ENCODE measurements at regions not wholly inside any gene's neighbourhood (a gene's known extent, or its start where the extent isn't known, plus 50 kb on each side); places are given as distances from the start of the nearest gene placed in this dataset.
A peak's percentile ranks its signal among the peaks of the same experiment; 100 is the strongest.

- DNase-seq (ENCODE audit: low read depth), result no peak
These were observed 166.4 kb upstream of the FAT1 start for GRCh38 chr4:186889876-186890643.

- no peak for DNase-seq (ENCODE audit: low read depth)
These were observed 168.3 kb upstream of the FAT1 start for GRCh38 chr4:186891859-186892486.

- DNase-seq (ENCODE audit: low read depth), result no peak
These were observed 174.7 kb upstream of the FAT1 start for GRCh38 chr4:186898367-186898766.

- DNase-seq (ENCODE audit: low read depth), result peak; percentile 71
These were observed 176.7 kb upstream of the FAT1 start for GRCh38 chr4:186900232-186900900.

- DNase-seq (ENCODE audit: low read depth), result no peak
These were observed 177.3 kb upstream of the FAT1 start for GRCh38 chr4:186900984-186901383.

GRCh38 chr4:186901850-186902249 is 178.2 kb upstream of the FAT1 start:
- DNase-seq (ENCODE audit: low read depth), result no peak

GRCh38 chr4:186902361-186902760 is 178.7 kb upstream of the FAT1 start:
- DNase-seq (ENCODE audit: low read depth), result no peak

- peak; percentile 77 for DNase-seq (ENCODE audit: low read depth)
These were observed 180.4 kb upstream of the FAT1 start for GRCh38 chr4:186904101-186904500.

GRCh38 chr4:186906722-186907121 is 183.1 kb upstream of the FAT1 start:
- DNase-seq (ENCODE audit: low read depth), result no peak

GRCh38 chr4:186910385-186910784 is 186.7 kb upstream of the FAT1 start:
- no peak for DNase-seq (ENCODE audit: low read depth)

GRCh38 chr4:186912606-186913005 is 188.9 kb upstream of the FAT1 start:
- no peak for DNase-seq (ENCODE audit: low read depth)

GRCh38 chr4:186915816-186916215 is 192.2 kb upstream of the FAT1 start:
- no peak for DNase-seq (ENCODE audit: low read depth)

- DNase-seq (ENCODE audit: low read depth), result no peak
These were observed 193.5 kb upstream of the FAT1 start for GRCh38 chr4:186917136-186917535.

- DNase-seq (ENCODE audit: low read depth), result no peak
These were observed 194.8 kb upstream of the FAT1 start for GRCh38 chr4:186918466-186918865.

- no peak for DNase-seq (ENCODE audit: low read depth)
These were observed 195.7 kb upstream of the FAT1 start for GRCh38 chr4:186919340-186919739.

- DNase-seq (ENCODE audit: low read depth), result no peak
These were observed 196.8 kb upstream of the FAT1 start for GRCh38 chr4:186920483-186920882.

GRCh38 chr4:186920992-186921391 is 197.3 kb upstream of the FAT1 start:
- no peak for DNase-seq (ENCODE audit: low read depth)

GRCh38 chr4:186924723-186925122 is 201.1 kb upstream of the FAT1 start:
- DNase-seq (ENCODE audit: low read depth), result no peak

- no peak for DNase-seq (ENCODE audit: low read depth)
These were observed 204.0 kb upstream of the FAT1 start for GRCh38 chr4:186927624-186928023.

GRCh38 chr4:186930024-186930423 is 206.4 kb upstream of the FAT1 start:
- DNase-seq (ENCODE audit: low read depth), result no peak

- DNase-seq (ENCODE audit: low read depth), result no peak
These were observed 207.9 kb upstream of the FAT1 start for GRCh38 chr4:186931519-186931918.

- no peak for DNase-seq (ENCODE audit: low read depth)
These were observed 208.5 kb upstream of the FAT1 start for GRCh38 chr4:186932196-186932595.

GRCh38 chr4:186932631-186933187 is 209.1 kb upstream of the FAT1 start:
- DNase-seq (ENCODE audit: low read depth), result no peak
